HS-5 (cell line): ENCODE measurements at regions not wholly inside any gene's neighbourhood (a gene's known extent, or its start where the extent isn't known, plus 50 kb on each side); places are given as distances from the start of the nearest gene placed in this dataset.

Experiments
- DNase-seq: peaks from one replicate; pipeline ENCODE4 v3.0.0-alpha.2; 2012; ENCODE audit warnings: low read depth

- DNase-seq, result no peak
Observed at GRCh38 chr10:107443813-107444212, 279.3 kb upstream of the SORCS1 start.

- DNase-seq, result no peak
Observed at GRCh38 chr10:107443326-107443725, 278.8 kb upstream of the SORCS1 start.

DNA sequence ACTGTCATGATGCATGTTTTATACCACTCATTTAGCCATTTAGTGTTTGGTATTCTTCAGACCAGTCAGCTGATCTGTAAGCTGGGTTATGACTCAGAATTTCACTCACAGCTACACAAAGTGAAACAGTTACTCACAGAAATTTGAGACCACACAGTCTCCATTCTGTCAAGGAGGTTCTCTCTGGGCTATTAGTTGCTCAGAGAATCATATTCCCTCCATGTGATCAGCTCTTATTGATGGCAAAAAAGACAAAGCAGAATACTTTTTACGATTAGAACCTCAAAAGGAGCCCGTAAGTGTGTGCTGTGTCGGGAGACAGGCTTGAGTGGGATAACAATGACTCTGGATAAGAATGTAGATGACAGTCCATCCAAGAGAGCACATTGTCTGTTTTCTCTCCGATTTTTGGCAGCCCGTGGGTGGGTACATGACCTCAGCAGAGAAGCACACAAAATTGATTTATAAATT lies 277.6 kb upstream of the SORCS1 start:
- DNase-seq, result peak; percentile 19

DNA sequence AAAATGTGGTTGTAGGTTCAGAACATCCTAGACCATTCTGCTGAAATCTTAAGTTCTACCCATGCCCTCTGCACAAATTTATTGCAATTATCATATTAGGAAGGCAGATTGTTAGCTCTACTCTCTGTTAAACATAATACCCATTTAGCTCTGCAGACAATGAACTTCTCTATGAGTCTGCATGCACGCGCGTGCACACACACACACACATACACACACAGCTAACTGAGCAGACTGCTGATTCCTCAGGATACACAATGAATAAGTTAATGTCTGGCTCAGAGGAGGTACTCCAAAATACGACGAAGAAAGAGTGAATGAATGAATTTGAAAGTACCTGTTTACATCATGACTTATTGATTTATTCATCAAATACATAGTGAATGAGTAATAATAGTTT lies 276.2 kb upstream of the SORCS1 start:
- no peak for DNase-seq

GRCh38 chr10:107437921-107438320 lies 273.4 kb upstream of the SORCS1 start:
- DNase-seq, result no peak

DNA sequence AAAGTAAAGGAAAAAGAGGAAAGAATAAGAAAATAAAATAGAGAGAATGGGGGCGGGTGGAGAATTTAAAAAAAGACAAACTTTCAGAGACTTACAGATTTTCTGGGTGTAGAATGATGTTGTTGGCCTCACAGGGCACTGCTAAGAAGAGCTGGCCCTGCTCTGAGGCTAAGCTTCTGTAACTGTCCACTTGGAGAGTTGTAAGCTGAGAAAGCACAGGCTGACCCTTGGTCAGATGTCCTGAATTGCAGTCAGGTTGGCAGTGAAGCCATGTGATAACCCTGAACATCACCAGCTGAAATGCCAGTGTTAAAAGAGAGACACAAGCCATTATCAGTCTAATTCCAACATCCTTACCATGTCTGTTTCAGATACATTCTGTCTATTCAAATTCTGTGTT lies 272.1 kb upstream of the SORCS1 start:
- no peak for DNase-seq

DNA sequence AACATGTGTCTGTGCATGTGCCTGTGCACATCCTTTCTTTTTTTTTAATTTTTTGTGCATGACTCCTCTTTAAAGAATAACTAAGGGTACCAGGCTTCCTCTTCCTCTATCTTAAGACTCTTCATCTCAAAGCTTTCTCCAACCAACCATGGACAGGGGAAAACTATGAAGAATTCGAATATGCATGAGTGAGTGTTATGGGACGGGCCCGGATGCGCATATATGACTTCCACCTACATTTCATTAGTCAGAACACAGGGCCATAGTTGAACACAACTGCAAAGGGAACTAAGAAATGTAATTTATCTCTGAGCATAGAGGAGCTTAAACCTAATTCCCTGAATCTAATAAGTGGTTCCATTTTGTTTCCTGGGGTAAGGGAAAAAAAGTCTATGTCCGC lies 270.3 kb upstream of the SORCS1 start:
- DNase-seq, result no peak

- no peak for DNase-seq
Observed at GRCh38 chr10:107434201-107434600, 269.7 kb upstream of the SORCS1 start.

GRCh38 chr10:107433605-107434004 lies 269.1 kb upstream of the SORCS1 start:
- no peak for DNase-seq

- DNase-seq, result no peak
Observed at GRCh38 chr10:107430446-107430845, 265.9 kb upstream of the SORCS1 start.

DNA sequence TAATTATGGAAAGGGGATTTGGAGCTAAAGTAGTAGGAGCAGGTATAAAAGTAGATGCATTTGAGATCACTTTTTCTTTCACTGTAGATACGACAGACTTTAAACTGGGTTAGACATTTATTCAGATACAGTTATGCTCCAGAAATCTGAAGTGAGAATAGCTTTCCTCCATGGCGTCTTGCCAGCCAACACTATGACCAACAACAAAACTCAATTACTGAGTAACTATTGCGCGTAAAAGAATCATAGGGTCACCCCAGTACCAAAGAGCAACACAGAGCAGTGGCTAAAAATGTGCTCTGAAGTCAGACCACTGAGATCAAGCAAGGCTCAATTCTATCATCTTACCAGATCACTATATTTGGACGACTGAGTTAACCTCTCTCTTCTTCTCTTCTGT lies 262.5 kb upstream of the SORCS1 start:
- no peak for DNase-seq

- DNase-seq, result no peak
Observed at GRCh38 chr10:107425931-107426553, 261.5 kb upstream of the SORCS1 start.

GRCh38 chr10:107424628-107425027 lies 260.1 kb upstream of the SORCS1 start:
- DNase-seq, result no peak

DNA sequence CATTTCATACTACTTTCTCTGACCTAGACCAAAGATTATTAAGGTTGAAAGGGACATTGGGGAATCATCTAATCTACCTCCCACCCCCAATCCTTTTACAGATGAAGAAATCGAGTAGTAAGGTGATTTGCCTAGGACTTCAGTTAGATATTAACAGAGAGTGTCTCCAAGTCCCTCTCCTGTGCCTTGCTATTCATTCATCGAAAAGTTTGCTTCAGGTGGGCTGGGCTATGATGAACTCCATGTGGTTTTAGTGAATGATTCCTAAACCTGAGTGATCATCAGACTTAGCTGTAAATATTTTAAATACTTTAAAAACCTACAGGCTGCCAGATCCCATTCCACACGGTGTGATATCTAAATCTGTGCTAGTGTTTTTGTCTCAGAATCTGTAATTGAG lies 259.4 kb upstream of the SORCS1 start:
- DNase-seq, result no peak

- DNase-seq, result no peak
Observed at GRCh38 chr10:107422681-107423080, 258.2 kb upstream of the SORCS1 start.

DNA sequence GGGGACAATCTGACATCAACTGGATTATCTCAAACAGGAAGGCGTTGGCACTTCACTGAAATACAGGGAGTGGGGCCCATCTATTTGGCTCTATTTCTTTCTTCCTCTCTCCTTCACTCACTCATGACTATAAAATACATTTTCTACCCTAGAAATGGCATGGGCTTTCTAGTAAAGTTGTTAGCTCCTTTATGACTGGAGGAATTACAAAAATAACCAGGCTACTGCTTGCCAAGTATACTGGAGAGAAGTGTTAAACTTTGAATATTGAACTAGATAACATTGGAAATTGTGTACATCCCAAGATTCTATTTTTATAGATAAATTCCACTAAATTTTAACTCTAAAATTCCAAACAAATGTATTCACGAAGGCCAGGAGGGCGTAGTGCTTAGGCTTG lies 255.7 kb upstream of the SORCS1 start:
- DNase-seq, result no peak

GRCh38 chr10:107418085-107418806 lies 253.7 kb upstream of the SORCS1 start:
- DNase-seq, result no peak

DNA sequence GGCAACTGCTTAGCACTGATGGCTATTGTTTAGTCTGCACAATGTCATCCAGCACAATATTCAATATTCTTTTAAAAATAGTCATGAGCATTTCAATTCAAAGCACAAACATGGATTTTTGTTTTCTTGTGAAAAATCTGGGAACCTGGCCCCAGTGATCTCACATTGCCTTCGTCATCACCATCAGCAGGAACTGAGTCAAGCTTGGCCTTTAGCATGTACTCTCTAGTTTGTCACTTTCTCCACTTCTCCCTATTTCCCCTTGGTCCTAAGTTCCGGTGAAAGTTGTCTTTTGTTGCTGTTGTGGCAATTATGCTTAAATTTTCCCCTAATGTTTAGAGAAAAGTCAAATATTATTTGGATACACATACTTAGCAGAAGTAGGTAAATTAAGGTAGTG lies 252.9 kb upstream of the SORCS1 start:
- no peak for DNase-seq

- DNase-seq, result no peak
Observed at GRCh38 chr10:107415446-107415845, 250.9 kb upstream of the SORCS1 start.

DNA sequence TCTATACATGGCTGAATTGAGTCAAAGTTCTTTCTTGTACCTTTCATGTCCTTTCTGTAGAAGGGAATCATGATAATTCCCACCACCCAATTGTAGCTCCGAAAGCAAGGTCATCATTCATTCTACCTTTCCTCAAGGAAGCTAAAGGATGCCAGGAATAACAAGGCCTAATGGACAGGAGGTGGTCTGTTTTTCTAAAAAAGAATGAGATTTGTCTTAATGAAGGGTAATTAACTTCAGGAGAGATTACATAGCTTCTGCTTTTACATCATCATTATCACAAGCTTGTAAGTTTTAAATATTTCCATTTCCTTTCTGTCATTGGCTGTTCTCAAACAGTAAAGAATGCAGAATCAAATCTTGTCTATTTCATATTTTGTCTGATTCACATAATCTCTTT lies 249.5 kb upstream of the SORCS1 start:
- no peak for DNase-seq

- peak; percentile 5 for DNase-seq
Observed at GRCh38 chr10:107409522-107409921, 245.0 kb upstream of the SORCS1 start.

- DNase-seq, result no peak
Observed at GRCh38 chr10:107398115-107398514, 233.6 kb upstream of the SORCS1 start.

DNA sequence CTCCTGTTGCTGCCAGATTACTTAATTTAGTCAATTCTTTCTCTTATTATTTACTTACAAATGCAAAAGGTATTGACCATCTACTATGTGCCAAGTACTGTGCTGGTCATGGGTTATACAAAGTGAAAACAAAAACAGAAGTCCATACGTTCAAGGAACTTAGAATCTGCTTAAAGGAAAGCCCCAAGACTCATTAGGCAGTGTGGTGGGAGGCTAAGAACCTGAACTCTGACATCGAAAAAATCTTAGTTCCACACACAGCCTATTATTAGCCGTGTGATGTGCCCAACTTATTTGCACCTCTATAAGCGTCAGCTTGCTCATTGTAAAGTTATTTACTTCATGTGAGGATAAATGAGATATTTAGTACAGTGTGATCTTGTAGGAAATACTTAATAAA lies 227.4 kb upstream of the SORCS1 start:
- DNase-seq, result no peak

DNA sequence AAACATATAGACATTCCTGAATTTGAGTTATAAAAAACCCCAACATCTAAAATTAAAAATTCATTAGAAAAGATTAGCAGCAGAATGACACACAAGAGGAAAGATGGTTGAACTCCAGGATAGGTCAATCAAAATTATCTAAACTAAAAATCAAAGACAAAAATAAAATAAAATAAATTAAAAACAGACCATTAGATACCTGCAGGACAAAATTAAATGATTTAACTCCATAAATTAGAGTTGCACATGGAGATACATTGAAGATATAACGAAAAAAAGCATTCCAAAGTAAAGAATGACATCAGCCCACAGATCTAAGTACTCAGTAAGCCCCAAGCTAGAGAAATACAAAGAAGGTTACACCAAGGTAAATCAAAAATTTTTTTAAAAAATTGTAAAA lies 226.1 kb upstream of the SORCS1 start:
- DNase-seq, result no peak
